KMS-11 (cell line): ENCODE measurements at regions not wholly inside any gene's neighbourhood (a gene's known extent, or its start where the extent isn't known, plus 50 kb on each side); places are given as distances from the start of the nearest gene placed in this dataset.

Experiments
- H2AFZ ChIP-seq: fragments of 200-600 bp; sonication (generic); 2 replicates; pipeline ENCODE4 v1.6.1; 2016; ENCODE audit warnings: antibody characterized with exemption, mixed run types, low read depth
- H3K27ac ChIP-seq: fragments of 200-600 bp; sonication (generic); 2 replicates; pipeline ENCODE4 v1.6.1; 2016; ENCODE audit warnings: mild to moderate bottlenecking, mixed run types
- H3K27me3 ChIP-seq: fragments of 200-600 bp; sonication (generic); 2 replicates; pipeline ENCODE4 v1.6.1; 2017; ENCODE audit warnings: mild to moderate bottlenecking, low read depth, mixed run types, moderate library complexity; ENCODE audit not compliant: insufficient read depth
- H3K36me3 ChIP-seq: fragments of 200-600 bp; sonication (generic); 2 replicates; pipeline ENCODE4 v1.6.1; 2017; ENCODE audit warnings: mild to moderate bottlenecking, mixed run types; ENCODE audit not compliant: insufficient read depth
- H3K4me1 ChIP-seq: fragments of 200-600 bp; sonication (generic); 2 replicates; pipeline ENCODE4 v1.6.1; 2016; ENCODE audit warnings: mild to moderate bottlenecking, low read depth, mixed run types; ENCODE audit not compliant: poor library complexity, severe bottlenecking
- H3K4me2 ChIP-seq: fragments of 200-600 bp; sonication (generic); 2 replicates; pipeline ENCODE4 v1.7.0; 2016; ENCODE audit warnings: mild to moderate bottlenecking, mixed run types
- H3K4me3 ChIP-seq: fragments of 200-600 bp; sonication (generic); IDR thresholded peaks from 2 replicates; pipeline ENCODE4 v1.6.1; 2017; ENCODE audit warnings: low read depth, low read length, mixed read lengths; ENCODE audit not compliant: insufficient read depth
- H3K79me2 ChIP-seq: fragments of 200-600 bp; sonication (generic); 2 replicates; pipeline ENCODE4 v1.6.1; 2016; ENCODE audit warnings: low read depth, mixed run types; ENCODE audit not compliant: insufficient read depth
- H3K9ac ChIP-seq: fragments of 200-600 bp; sonication (generic); 2 replicates; pipeline ENCODE4 v1.6.1; 2016; ENCODE audit warnings: mild to moderate bottlenecking, mixed run types
- H4K20me1 ChIP-seq: fragments of 200-600 bp; sonication (generic); 2 replicates; pipeline ENCODE4 v1.6.1; 2016; ENCODE audit warnings: mild to moderate bottlenecking, mixed run types; ENCODE audit not compliant: insufficient read depth
- TF ChIP-seq, protein P1 (sequence below): fragments of 200-600 bp; sonication (generic); conservative IDR thresholded peaks from 2 replicates; pipeline ENCODE4 v1.6.1; 2017; ENCODE audit warnings: low read depth, mild to moderate bottlenecking, antibody characterized with exemption, low read length, moderate library complexity, mixed read lengths

DNA sequence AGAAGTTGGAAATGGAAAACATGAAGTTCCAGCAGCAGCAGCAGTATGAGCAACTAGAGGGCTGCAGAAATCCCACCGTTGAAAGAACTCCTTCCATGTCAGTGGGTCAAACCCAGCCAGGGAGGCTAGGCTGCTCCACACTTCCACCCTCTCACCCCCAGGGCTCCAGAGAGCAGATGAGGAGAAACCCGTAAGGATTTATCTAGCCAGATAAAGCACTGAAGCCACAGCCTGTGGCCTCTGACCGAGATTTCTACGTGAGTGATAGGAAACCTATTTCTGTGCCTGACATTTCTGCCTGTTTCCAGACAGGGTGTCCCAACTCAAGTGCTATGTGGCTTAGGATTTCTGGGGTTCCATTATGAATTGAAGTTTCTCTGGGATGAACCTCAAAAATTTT is 100.0 kb upstream of the EEA1 start:
- Histone ChIP-seq H4K20me1 (no peaks in the 10 kb centered on the region), H3K9ac (no peak overlapping the region), H3K79me2 (no peaks in the 10 kb centered on the region), H3K4me3 (no peak overlapping the region), H2AFZ (no peak overlapping the region), H3K36me3 (no peaks in the 10 kb centered on the region), H3K4me1 (no peaks in the 10 kb centered on the region), H3K27me3 (no peaks in the 10 kb centered on the region), H3K27ac (no peak overlapping the region), H3K4me2 (no peak overlapping the region)
- TF ChIP-seq, protein P1, sequence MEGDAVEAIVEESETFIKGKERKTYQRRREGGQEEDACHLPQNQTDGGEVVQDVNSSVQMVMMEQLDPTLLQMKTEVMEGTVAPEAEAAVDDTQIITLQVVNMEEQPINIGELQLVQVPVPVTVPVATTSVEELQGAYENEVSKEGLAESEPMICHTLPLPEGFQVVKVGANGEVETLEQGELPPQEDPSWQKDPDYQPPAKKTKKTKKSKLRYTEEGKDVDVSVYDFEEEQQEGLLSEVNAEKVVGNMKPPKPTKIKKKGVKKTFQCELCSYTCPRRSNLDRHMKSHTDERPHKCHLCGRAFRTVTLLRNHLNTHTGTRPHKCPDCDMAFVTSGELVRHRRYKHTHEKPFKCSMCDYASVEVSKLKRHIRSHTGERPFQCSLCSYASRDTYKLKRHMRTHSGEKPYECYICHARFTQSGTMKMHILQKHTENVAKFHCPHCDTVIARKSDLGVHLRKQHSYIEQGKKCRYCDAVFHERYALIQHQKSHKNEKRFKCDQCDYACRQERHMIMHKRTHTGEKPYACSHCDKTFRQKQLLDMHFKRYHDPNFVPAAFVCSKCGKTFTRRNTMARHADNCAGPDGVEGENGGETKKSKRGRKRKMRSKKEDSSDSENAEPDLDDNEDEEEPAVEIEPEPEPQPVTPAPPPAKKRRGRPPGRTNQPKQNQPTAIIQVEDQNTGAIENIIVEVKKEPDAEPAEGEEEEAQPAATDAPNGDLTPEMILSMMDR: no peak

DNA sequence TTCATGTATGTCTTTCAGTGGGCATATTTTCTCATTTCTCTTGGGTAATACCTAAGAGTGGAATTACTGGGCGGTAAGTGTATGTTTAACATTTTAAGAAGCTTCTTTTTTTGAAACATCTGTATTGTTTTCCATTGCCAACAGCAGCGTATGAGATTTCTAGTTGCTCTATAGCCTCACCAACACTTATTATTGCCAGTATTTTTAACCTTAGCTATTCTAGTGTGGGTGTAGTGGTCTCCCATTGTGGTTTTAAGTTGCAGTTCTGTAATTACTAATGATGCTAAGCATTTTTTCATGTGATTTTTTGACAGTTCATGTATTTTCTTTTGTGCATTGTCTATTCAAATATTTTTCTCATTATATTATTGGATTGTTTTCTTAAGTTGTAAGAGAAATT is 101.9 kb upstream of the EEA1 start:
- no peaks in the 10 kb centered on the region for H3K27me3 ChIP-seq
- H3K36me3 ChIP-seq: no peaks in the 10 kb centered on the region
- no peak overlapping the region for H3K27ac ChIP-seq
- H3K9ac ChIP-seq: no peak overlapping the region
- no peak overlapping the region for H2AFZ ChIP-seq
- H3K4me3 ChIP-seq: no peak overlapping the region
- TF ChIP-seq, protein P1: no peak
- H4K20me1 ChIP-seq: no peaks in the 10 kb centered on the region
- H3K4me1 ChIP-seq: no peaks in the 10 kb centered on the region
- no peaks in the 10 kb centered on the region for H3K79me2 ChIP-seq
- no peak overlapping the region for H3K4me2 ChIP-seq

DNA sequence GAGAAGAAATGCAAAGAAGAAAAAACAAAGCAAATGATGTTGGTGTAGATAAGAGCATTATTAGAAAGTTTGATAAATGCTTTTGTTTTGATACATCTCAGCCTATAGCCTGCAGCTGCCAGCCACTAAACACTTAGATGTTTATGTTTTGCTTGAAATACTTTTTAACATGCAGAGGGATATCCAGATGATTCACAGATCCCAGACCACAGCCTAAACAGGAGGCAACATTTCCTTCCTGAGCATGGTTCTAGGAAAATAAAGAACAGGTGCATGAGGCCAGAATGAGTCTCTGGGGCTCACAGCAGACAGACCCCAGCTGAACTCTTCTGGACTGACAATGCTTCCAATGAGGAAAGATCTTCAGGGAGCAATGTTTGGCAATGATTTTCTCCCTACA is 103.7 kb upstream of the EEA1 start:
- Histone ChIP-seq H3K9ac (no peak overlapping the region), H3K4me3 (no peak overlapping the region), H3K4me2 (no peak overlapping the region), H2AFZ (no peak overlapping the region), H3K36me3 (no peaks in the 10 kb centered on the region), H3K79me2 (no peaks in the 10 kb centered on the region), H3K27me3 (no peaks in the 10 kb centered on the region), H3K27ac (no peak overlapping the region), H4K20me1 (no peaks in the 10 kb centered on the region), H3K4me1 (no peaks in the 10 kb centered on the region)
- TF ChIP-seq, protein P1: no peak

DNA sequence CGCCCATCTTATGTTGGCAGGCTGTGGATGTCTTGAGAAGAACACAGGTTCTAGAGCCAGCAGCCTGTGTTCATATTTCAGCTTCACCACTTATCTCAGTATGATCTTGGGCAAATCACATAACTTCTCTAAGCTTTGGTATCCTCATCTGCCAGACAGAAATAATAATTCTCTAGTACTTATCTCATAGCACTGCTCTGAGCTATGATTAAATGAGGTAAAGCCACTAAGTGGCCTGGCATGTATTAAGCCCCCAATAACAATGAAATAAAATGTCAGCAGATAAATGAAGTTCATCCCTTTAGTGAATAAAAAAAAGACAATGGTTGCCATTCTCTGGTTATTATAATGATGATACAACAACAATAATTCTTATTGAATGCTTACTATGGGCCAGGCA is 104.9 kb upstream of the EEA1 start:
- TF ChIP-seq, protein P1: no peak
- Histone ChIP-seq H3K4me3 (no peak overlapping the region), H3K9ac (no peak overlapping the region), H3K27me3 (no peaks in the 10 kb centered on the region), H3K4me2 (no peak overlapping the region), H4K20me1 (no peaks in the 10 kb centered on the region), H3K36me3 (no peaks in the 10 kb centered on the region), H3K79me2 (no peaks in the 10 kb centered on the region), H3K27ac (no peak overlapping the region), H3K4me1 (no peaks in the 10 kb centered on the region), H2AFZ (no peak overlapping the region)

DNA sequence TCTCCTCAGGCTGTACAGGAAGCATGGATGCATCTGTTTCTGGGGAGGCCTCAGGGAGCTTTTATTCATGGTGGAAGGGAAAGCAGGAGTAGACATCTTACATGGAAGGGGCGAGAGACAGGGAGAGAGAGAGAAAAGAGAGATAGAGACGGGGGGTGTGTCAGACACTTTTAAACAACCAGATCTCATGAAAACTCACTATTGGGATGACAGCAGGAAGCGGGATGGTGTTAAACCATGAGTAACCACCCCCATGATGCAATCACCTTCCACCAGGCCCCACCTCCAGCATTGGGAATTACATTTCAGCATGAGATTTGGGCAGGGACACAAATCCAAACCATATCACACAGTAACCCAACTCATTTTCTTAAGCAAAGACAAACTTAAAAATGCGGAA is 110.0 kb upstream of the EEA1 start:
- no peaks in the 10 kb centered on the region for H3K79me2 ChIP-seq
- H4K20me1 ChIP-seq: no peaks in the 10 kb centered on the region
- H3K36me3 ChIP-seq: no peaks in the 10 kb centered on the region
- H3K4me2 ChIP-seq: no peak overlapping the region
- H3K27ac ChIP-seq: no peak overlapping the region
- H2AFZ ChIP-seq: no peak overlapping the region
- no peaks in the 10 kb centered on the region for H3K27me3 ChIP-seq
- TF ChIP-seq, protein P1: no peak
- H3K9ac ChIP-seq: no peak overlapping the region
- H3K4me3 ChIP-seq: no peak overlapping the region
- H3K4me1 ChIP-seq: no peaks in the 10 kb centered on the region
